ENCODE measurements at regions not wholly inside any gene's neighbourhood (a gene's known extent, or its start where the extent isn't known, plus 50 kb on each side); places are given as distances from the start of the nearest gene placed in this dataset.

- no peak for TF ChIP-seq ELF4 (IDR thresholded peaks at IDR 0.05)
- TF ChIP-seq BHLHE40 (IDR thresholded peaks at IDR 0.05; ENCODE audit: borderline replicate concordance), result no peak
- no peak for TF ChIP-seq FOXA1 (IDR thresholded peaks at IDR 0.05)
- no peak for TF ChIP-seq FOXM1 (IDR thresholded peaks at IDR 0.05; ENCODE audit: borderline replicate concordance)
- no peak for TF ChIP-seq TARDBP (IDR thresholded peaks at IDR 0.05)
- TF ChIP-seq LEF1 (IDR thresholded peaks at IDR 0.05; ENCODE audit: borderline replicate concordance), result no peak
- no peak for TF ChIP-seq ZNF384 (IDR thresholded peaks at IDR 0.05)
- no peak for TF ChIP-seq SP1 (IDR thresholded peaks at IDR 0.05)
- no peak for TF ChIP-seq ARNT (IDR thresholded peaks at IDR 0.05)
- no peak for TF ChIP-seq HDGF (IDR thresholded peaks at IDR 0.05; ENCODE audit: borderline replicate concordance)
Measured at GRCh38 chr12:46454981-46455380, 82.4 kb upstream of the SLC38A2 start.

Data from HEK293T (cell line).